ENCODE measurements at regions not wholly inside any gene's neighbourhood (a gene's known extent, or its start where the extent isn't known, plus 50 kb on each side); places are given as distances from the start of the nearest gene placed in this dataset.

DNA sequence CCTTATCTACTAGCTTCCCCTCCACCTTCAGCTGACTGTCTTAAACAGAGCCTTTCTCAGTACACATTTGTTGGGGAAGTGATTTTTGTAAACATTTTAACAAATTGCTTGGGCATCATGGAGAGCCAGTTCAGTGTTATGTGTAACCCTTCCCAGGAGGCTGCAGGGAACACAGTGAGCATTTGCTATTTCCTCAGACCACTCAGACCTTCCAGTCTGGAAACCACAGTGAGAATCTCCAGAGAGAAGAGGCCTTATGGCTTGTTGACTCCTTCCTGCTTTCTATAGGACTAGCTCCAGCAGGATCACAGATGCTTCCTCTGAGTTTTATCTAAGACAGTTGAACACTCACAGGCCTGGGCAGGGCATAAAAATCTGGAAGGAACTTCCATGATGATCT, 409.8 kb upstream of the NPVF start:
- no peak for DNase-seq (ENCODE audit: low spot score)
- Mint-ChIP-seq H3K4me1 (ENCODE audit: unreplicated experiment) (peaks cover 14% of the 10 kb centered on the region), H3K27ac (ENCODE audit: unreplicated experiment) (no peak overlapping the region), H3K9me3 (ENCODE audit: unreplicated experiment) (no peaks in the 10 kb centered on the region), H3K27me3 (ENCODE audit: unreplicated experiment) (no peaks in the 10 kb centered on the region), H3K36me3 (ENCODE audit: low read depth, unreplicated experiment) (no peaks in the 10 kb centered on the region), H3K4me3 (ENCODE audit: unreplicated experiment) (no peak overlapping the region)
- TF ChIP-seq CTCF (IDR thresholded peaks at IDR 0.05; ENCODE audit: unreplicated experiment), result no peak

DNA sequence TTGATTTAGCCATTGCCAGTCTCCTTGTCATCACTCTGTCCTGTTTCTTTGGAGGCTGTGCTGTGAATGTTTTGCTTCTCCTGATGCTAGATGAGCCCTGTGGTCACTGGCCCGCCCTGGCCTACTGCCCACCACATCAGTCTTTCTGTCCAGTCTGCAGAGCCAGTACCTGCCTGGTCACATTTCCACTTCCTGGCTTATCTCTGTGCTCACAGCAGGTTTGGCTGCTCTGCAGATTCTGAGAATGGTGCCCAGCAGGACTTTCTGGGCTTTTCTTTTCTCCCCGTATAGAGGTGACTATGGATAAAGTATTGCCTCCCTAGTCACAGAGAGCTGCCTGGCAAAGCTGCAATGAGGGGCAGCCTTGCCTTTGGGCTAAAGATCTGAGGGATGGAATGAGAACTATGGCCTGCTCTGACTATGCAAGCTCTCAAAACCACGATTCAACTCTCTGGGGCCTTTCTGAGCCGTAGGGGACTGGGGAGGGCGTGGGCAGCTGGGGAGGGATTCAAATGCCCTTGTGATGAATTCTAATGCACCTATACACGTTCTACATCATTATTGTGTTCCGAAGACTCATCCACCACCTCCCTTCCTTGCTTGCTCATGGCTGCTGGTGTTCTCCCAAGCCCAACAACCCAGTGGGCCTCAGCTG, 410.4 kb upstream of the NPVF start:
- TF ChIP-seq CTCF (IDR thresholded peaks at IDR 0.05; ENCODE audit: unreplicated experiment), result no peak
- Mint-ChIP-seq H3K4me1 (ENCODE audit: unreplicated experiment) (peaks cover 14% of the 10 kb centered on the region), H3K4me3 (ENCODE audit: unreplicated experiment) (no peak overlapping the region), H3K9me3 (ENCODE audit: unreplicated experiment) (no peaks in the 10 kb centered on the region), H3K27ac (ENCODE audit: unreplicated experiment) (no peak overlapping the region), H3K36me3 (ENCODE audit: low read depth, unreplicated experiment) (no peaks in the 10 kb centered on the region), H3K27me3 (ENCODE audit: unreplicated experiment) (no peaks in the 10 kb centered on the region)
- DNase-seq (ENCODE audit: low spot score), result no peak

DNA sequence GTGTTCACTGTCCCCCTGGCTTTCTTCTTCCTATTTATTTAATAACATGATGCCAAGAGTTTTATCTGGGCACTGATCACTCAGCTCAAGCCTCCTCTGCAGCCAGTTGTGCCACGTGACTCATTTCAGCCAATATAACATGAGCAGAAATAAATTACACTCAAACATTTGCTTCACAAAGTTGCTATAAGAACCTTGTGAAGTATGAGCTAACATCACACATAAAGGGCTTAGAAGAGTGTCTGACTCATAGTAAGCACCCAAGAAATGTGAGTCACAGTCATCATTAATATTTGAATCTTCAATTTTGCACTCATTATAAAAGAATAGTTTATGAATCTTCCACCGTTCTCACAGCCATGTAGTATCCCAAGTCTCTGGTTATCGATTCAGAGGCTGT, 414.6 kb upstream of the NPVF start:
- H3K27me3 Mint-ChIP-seq (ENCODE audit: unreplicated experiment), result no peaks in the 10 kb centered on the region
- H3K4me3 Mint-ChIP-seq (ENCODE audit: unreplicated experiment), result no peak overlapping the region
- no peak overlapping the region for H3K27ac Mint-ChIP-seq (ENCODE audit: unreplicated experiment)
- no peak for DNase-seq (ENCODE audit: low spot score)
- TF ChIP-seq CTCF (IDR thresholded peaks at IDR 0.05; ENCODE audit: unreplicated experiment), result no peak
- no peaks in the 10 kb centered on the region for H3K36me3 Mint-ChIP-seq (ENCODE audit: low read depth, unreplicated experiment)
- H3K9me3 Mint-ChIP-seq (ENCODE audit: unreplicated experiment), result no peaks in the 10 kb centered on the region
- H3K4me1 Mint-ChIP-seq (ENCODE audit: unreplicated experiment), result peaks cover 5% of the 10 kb centered on the region

DNA sequence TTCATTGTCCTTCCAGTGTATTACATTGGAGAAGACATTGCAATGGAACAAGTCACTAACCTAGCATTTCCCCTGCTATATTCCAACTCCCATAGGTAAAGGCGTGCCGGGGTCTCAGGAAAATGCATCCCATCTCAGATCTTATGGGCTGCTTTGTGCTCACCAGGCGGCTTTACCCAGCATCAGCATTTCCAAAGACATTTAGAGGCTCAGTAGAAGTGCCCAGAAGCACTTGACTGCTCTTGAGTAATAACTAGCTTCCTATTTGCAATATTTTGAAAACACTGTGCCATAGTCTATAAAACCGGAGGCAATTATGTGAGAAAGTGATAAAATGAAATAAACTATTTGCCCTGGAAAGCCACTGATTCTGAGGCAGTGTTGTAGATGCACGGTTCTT, 415.0 kb upstream of the NPVF start:
- Mint-ChIP-seq H3K27ac (ENCODE audit: unreplicated experiment) (no peak overlapping the region), H3K27me3 (ENCODE audit: unreplicated experiment) (no peaks in the 10 kb centered on the region)
- TF ChIP-seq CTCF (IDR thresholded peaks at IDR 0.05; ENCODE audit: unreplicated experiment), result no peak

DNA sequence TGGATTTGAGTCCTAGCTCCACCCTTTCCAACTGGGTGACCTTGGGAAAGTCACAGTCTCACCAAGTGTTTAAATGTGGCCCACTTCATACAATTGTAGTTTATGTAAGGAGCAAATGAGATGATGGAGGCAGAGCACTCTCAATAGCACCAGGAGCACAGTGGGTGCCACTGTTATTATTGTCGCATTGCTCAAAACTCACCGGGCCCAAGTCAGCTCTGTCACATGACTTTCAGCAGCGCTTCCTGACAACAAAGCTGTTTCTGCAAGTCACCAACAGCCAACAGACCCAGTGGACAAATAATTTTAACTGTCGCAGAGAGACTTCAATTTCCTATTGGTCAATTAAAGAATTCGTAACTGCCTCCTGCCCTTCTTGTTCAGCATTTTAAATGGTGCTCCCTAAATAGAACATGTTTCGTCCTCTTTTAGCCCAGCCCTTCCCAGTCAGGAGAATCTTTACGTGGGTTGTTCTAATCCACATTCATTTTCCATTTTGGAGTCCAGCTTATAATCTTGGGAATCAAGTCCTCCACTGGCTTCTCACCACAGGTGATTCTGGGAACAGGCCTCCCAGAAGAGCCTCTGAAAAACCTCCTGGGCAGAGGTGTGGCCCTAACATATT, 415.6 kb upstream of the NPVF start:
- DNase-seq (ENCODE audit: low spot score), result no peak
- H3K4me3 Mint-ChIP-seq (ENCODE audit: unreplicated experiment), result no peak overlapping the region
- H3K36me3 Mint-ChIP-seq (ENCODE audit: low read depth, unreplicated experiment), result no peaks in the 10 kb centered on the region
- H3K9me3 Mint-ChIP-seq (ENCODE audit: unreplicated experiment), result no peaks in the 10 kb centered on the region
- no peaks in the 10 kb centered on the region for H3K4me1 Mint-ChIP-seq (ENCODE audit: unreplicated experiment)
- H3K27ac Mint-ChIP-seq (ENCODE audit: unreplicated experiment), result no peak overlapping the region
- H3K27me3 Mint-ChIP-seq (ENCODE audit: unreplicated experiment), result no peaks in the 10 kb centered on the region
- TF ChIP-seq CTCF (IDR thresholded peaks at IDR 0.05; ENCODE audit: unreplicated experiment), result no peak

More for the DNA sequence above, 415.0 kb upstream of the NPVF start:
- Mint-ChIP-seq H3K36me3 (ENCODE audit: low read depth, unreplicated experiment) (no peaks in the 10 kb centered on the region), H3K9me3 (ENCODE audit: unreplicated experiment) (no peaks in the 10 kb centered on the region), H3K4me3 (ENCODE audit: unreplicated experiment) (no peak overlapping the region), H3K4me1 (ENCODE audit: unreplicated experiment) (peaks cover 2% of the 10 kb centered on the region)
- no peak for DNase-seq (ENCODE audit: low spot score)
